DMS79 (cell line): ENCODE measurements at regions not wholly inside any gene's neighbourhood (a gene's known extent, or its start where the extent isn't known, plus 50 kb on each side); places are given as distances from the start of the nearest gene placed in this dataset.
A peak's percentile ranks its signal among the peaks of the same experiment; 100 is the strongest.

Source experiments
- DNase-seq: peaks from one replicate; lab custom pipeline; 2025; lab: John Stamatoyannopoulos, UW

GRCh38 chr14:29123017-29123416 lies 356.4 kb downstream of the FOXG1 start:
- no peak for DNase-seq

DNA sequence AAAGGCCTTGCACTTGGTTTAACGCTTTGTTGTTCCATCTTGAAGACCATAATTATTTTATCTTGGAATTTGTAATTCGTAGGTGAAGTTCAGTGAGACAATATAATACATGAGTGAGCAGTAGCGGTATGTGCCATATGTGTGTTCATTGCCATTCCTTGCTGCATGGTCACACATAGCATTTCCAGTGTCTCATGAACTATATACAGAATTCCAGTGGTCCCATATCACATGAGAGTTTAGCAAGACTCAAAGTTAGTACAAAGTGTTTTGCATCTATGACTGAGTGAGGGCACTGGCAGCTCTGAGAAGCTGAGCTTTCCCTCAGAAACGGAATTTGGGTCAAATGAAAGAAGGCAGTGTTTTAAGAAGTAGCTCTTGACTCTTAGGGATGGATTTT lies 359.8 kb downstream of the FOXG1 start:
- no peak for DNase-seq

DNA sequence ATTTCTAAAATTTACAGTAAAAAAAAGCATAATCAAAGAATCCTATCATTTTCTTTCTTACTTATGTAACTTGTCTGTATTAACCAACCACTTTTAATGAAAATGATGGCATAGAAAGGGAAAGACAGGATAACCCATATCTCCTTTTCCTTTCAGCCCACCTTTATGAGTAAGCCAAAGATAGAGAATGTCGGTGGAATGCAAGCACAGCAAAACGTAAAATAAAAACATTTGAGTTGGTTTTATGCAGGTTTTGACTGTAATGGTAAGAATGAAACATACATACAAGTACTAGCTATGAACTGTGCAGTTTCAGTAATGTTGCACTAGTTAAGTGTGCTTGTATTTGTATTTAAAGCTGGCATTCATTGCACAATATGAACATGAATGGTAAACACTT lies 360.3 kb downstream of the FOXG1 start:
- no peak for DNase-seq

DNA sequence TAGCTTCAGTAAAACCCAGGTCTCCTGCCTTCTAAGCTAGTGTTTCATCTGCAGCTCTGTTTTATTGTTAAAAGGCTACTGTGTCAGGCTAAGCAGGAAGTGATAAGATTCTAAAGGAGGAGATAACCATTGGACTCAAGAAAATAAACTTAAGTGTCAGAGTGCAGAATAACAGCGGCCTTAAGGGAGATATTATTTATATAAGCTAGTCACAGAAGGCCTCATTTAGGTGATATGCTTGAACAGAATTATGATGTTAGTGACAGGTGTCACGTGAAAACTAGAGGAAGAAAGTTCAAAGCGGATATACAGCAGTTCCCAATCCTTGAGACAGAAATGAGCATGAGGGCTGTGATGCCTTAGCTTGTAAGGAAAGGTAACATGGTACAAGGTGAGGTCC lies 373.4 kb downstream of the FOXG1 start:
- no peak for DNase-seq

DNA sequence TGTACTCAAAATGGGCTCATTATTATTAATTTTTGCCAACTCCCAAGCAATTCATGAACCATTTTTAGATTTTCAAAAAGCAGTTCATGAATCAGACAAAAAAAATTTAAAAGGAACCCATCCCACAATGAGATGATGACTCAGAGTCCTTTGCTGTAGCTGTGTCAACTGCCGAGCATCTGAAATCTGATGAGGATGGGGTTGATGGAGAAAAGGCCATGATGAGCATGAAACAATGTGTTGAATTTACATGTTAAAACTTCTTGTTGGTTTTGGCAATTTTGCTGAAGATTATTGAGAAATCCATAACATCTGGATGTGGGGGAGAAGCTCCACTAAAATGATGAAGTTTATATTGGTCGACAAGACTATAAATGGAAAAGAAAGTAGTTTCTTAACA lies 378.0 kb downstream of the FOXG1 start:
- DNase-seq, result no peak

- DNase-seq, result no peak
These were observed 381.6 kb downstream of the FOXG1 start for GRCh38 chr14:29148221-29148620.

DNA sequence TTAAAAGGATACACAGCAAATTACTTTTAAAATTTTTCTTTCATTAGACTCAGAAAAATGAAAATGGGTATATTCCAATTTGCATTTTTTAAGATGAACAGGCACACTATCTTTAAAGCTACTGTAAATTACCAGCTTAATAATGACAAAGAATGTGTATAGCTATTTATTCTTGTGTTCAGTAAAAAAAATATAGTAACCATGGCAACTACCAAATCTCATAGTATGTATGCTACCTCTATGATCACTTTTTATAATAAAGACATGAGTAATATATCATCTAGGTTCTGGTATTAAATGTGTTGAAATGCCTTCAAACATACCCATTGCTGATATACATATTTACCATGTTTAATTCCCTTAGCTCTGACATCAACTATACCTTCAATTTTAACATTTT lies 383.2 kb downstream of the FOXG1 start:
- DNase-seq, result no peak

GRCh38 chr14:29150659-29151058 lies 384.1 kb downstream of the FOXG1 start:
- no peak for DNase-seq

GRCh38 chr14:29156096-29156495 lies 389.5 kb downstream of the FOXG1 start:
- no peak for DNase-seq

GRCh38 chr14:29161593-29161992 lies 395.0 kb downstream of the FOXG1 start:
- DNase-seq, result no peak

- DNase-seq, result no peak
These were observed 396.5 kb downstream of the FOXG1 start for GRCh38 chr14:29163109-29163508.

GRCh38 chr14:29165431-29165830 lies 398.8 kb downstream of the FOXG1 start:
- no peak for DNase-seq

DNA sequence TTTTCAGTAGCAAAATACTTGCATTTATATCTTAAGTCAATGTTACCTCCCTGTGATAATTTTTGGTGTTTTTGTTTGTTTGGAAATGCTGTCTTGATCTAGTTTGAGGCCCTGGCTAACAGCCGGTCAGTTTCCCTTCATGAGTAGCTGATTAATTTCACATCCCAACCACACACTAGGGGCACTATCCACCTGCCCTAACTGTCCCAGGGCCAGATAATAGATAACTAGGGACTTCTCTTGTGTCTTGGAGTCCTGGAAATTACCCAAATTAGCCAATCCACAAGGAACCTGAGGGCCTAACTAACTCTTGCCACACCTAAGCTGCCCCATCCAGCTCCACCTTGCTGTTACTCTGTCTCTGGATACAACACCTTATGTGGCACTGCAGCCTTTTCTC lies 399.9 kb downstream of the FOXG1 start:
- no peak for DNase-seq

DNA sequence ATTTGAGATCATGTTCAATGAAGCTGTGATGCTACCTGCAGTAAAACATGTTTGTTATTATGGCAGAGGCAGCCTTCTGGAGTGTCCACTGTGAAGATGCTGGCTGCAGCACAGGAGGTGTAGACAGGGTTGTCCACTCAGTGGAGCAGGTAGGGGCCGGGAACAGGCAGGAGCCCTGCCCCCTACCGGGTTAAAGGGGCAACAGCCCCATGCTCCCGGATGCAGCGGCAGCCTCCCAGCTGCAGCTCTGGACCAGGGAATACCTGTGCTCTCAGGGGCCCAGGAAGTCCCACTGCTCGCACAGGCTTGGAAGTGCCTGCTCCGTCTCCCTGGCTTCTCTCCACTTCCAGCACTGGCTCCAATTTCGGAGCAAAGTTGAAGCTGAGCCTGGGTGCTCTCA lies 401.6 kb downstream of the FOXG1 start:
- DNase-seq, result no peak

- no peak for DNase-seq
These were observed 402.8 kb downstream of the FOXG1 start for GRCh38 chr14:29169408-29169807.

DNA sequence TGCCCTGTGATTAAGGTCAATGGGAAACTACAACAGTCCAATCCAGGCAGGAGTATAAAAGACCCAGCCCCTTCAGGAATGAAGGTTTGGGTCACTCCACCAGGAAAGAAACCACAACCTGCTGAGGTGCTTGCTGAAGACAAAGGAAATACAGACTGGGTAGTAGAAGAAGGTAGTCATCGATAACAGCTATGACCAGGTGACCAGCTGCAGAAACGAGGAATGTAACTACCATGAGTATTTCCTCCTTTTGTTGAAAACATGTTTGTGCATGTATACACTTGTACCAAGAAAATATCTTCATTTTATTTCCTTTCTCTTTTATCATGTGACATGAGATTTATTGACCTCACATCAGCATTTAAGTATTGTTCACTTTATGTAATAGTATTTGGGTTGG lies 409.1 kb downstream of the FOXG1 start:
- DNase-seq, result no peak

- no peak for DNase-seq
These were observed 410.3 kb downstream of the FOXG1 start for GRCh38 chr14:29176876-29177275.

- no peak for DNase-seq
These were observed 412.4 kb downstream of the FOXG1 start for GRCh38 chr14:29178971-29179370.

DNA sequence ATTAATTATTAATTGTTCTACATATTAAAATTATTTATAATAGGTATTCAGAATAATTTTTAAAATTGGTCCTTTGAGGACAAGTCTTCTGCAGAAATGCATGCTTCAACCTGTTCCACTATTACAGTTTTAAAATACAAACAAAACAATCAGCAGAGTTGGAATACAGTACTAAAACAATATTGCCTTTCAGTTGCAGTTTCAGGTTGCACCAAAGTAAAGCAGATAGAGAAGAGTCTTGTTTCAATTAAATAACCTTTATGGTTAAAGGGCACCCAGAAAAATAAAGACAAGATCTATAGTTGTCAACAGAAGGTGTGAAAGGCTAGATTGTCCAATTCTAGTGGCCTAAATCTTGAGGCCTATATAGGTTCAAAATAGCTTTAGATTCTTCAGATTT lies 424.5 kb downstream of the FOXG1 start:
- DNase-seq, result no peak

DNA sequence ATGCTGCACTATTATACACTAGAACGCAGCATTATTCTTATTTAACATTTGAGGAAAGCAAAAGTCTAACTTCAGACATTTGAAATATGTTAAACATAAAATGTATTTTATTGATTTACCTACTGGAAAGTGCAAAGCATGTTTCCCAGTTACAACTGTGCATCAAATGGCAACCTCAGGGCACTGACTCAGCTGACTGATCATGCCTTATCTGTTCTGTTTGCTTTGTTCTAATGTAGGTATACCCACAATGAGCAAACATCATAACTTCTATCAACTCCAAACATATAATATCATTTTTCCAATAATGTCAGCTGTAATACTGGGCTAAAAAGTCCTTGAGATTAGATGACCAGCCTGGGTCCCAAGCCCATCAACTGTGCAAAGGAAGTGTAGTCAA lies 431.0 kb downstream of the FOXG1 start:
- DNase-seq, result no peak

- DNase-seq, result no peak
These were observed 439.1 kb downstream of the FOXG1 start for GRCh38 chr14:29205658-29206057.

DNA sequence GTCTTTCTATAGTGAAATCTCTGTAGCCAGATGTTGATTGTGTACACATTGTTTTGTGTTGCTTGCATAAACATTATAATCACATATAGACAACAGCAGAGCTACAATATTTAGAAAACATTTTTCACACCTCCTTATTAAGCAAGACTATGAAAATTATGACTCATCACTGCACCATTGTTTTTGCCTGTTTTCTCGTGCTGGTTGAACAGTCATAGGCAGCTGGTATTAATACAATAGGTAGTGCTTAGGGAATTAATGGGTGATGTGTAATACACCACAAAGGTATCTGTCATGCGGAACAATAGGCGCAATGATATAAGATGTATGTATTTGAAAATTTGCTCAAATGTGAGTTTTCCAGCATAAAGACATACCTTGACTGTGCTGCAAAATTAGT lies 449.3 kb downstream of the FOXG1 start:
- DNase-seq, result no peak

DNA sequence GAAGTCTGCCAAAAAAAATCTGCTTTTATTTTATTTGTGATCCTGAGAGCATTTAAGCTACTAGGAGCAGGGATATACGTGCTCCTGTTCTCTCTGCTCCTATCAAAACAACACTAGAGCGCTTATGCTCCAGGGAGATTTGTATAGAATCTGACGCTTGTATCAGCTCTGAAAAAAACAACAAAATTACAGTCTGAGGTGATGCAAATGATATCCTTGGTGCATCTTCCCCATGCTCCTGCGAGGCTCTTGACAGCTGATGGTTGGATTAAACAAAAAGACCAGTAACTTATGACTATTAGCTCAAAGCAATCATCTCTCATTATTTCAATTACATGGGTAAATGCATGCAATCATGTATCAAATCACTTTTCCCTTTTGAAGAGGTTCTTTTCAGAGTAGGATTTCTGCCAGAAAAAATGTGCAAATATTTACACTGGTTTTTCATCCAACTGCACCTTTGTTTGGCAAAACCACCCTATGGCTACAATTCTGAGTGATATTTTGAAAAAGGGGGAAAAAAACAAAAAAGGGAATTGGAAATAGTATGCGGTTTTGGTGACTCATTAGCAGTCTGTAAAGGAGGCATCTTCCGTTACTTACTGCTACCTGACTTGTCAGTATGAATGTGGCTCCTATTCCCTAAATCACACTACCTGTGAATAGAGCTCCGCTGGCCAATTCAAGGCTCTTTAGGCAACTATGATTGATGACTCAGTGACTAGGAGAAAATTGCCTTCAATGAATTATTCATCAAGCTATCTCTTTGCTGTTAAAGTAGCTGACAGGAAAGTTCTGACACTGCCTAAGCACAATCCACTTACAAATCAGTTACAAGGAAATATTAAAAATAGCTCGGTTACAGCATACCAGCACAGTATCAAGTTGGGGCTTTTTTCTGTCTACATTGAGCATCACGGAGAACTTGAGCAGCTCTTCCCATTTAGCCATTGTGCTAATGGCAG lies 450.0 kb downstream of the FOXG1 start:
- peak; percentile 86 for DNase-seq

- DNase-seq, result no peak
These were observed 451.3 kb downstream of the FOXG1 start for GRCh38 chr14:29217813-29218450.
